HEK293 (cell line): ENCODE measurements at regions not wholly inside any gene's neighbourhood (a gene's known extent, or its start where the extent isn't known, plus 50 kb on each side); places are given as distances from the start of the nearest gene placed in this dataset.
A peak's percentile ranks its signal among the peaks of the same experiment; 100 is the strongest.

Source experiments
- CTCF ChIA-PET: fragments of 350-600 bp; formaldehyde crosslinking; extraction: SDS; loops from one replicate; lab custom pipeline; 2021; ENCODE audit warnings: antibody characterized with exemption; lab: Yijun Ruan, JAX
- POLR2A ChIA-PET: fragments of 300-600 bp; formaldehyde crosslinking; extraction: SDS; loops from one replicate; lab custom pipeline; 2020; ENCODE audit warnings: antibody characterized with exemption, inconsistent platforms; lab: Yijun Ruan, JAX
- H3K27ac ChIP-seq: fragments of 200-500 bp; sonication (Bioruptor generic); 2 replicates; pipeline ENCODE4 v1.5.1; 2014; ENCODE audit warnings: low read depth, low read length, control low read depth, inconsistent platforms; ENCODE audit errors: extremely low read depth
- H3K36me3 ChIP-seq, 2 experiments: fragments of 200-500 bp in 1 of 2; sonication (Bioruptor generic) in 1 of 2; 1 replicate in 1 of 2; 2 replicates in 1 of 2; pipeline ENCODE4 v1.5.1; 2014 to 2017; ENCODE audit warnings: inconsistent platforms in 2 of 2, low read length in 2 of 2; ENCODE audit not compliant: control insufficient read depth in 2 of 2, insufficient read depth in 1 of 2
- H3K4me1 ChIP-seq: fragments of 200-500 bp; sonication (Bioruptor generic); 2 replicates; pipeline ENCODE4 v1.5.1; 2014; ENCODE audit warnings: mild to moderate bottlenecking, low read length, inconsistent platforms; ENCODE audit not compliant: control insufficient read depth, insufficient read depth
- H3K4me3 ChIP-seq: 2 replicates; pipeline ENCODE4 v1.5.1; 2011; ENCODE audit warnings: low read depth, mild to moderate bottlenecking, control low read depth, low read length, moderate library complexity
- H3K9me3 ChIP-seq: fragments of 200-500 bp; sonication (Bioruptor generic); 2 replicates; pipeline ENCODE4 v1.5.1; 2014; ENCODE audit warnings: low read depth, low read length, inconsistent platforms; ENCODE audit not compliant: control insufficient read depth, insufficient read depth
- BCL11A ChIP-seq: fragments of 450-650 bp; formaldehyde crosslinking; IDR thresholded peaks from 2 replicates; pipeline ENCODE4 v1.5.1; 2016; ENCODE audit warnings: low read depth, missing biosample characterization, missing genetic modification characterization
- FEZF1 ChIP-seq: fragments of 450-650 bp; formaldehyde crosslinking; IDR thresholded peaks from 2 replicates; pipeline ENCODE4 v1.5.1; 2016; ENCODE audit warnings: missing biosample characterization, missing genetic modification characterization
- GLI4 ChIP-seq: fragments of 450-650 bp; formaldehyde crosslinking; IDR thresholded peaks from 2 replicates; pipeline ENCODE4 v1.5.1; 2016; ENCODE audit warnings: missing biosample characterization, missing genetic modification characterization
- PRDM1 ChIP-seq: fragments of 450-650 bp; formaldehyde crosslinking; IDR thresholded peaks from 2 replicates; pipeline ENCODE4; 2016; ENCODE audit warnings: missing biosample characterization, missing genetic modification characterization
- SP3 ChIP-seq: fragments of 450-650 bp; formaldehyde crosslinking; IDR thresholded peaks from 2 replicates; pipeline ENCODE4 v1.5.1; 2016; ENCODE audit warnings: missing biosample characterization, missing genetic modification characterization
- SP7 ChIP-seq: fragments of 450-650 bp; formaldehyde crosslinking; IDR thresholded peaks from 2 replicates; pipeline ENCODE4 v1.5.1; 2016; ENCODE audit warnings: missing biosample characterization, missing genetic modification characterization
- TCF7L2 ChIP-seq: IDR thresholded peaks from 2 replicates; pipeline ENCODE4 v1.6.1; 2011; ENCODE audit warnings: low read depth, mild to moderate bottlenecking, inconsistent platforms, low read length, moderate library complexity, borderline replicate concordance
- YY1 ChIP-seq: fragments of 450-650 bp; formaldehyde crosslinking; IDR thresholded peaks from 2 replicates; pipeline ENCODE4 v1.5.1; 2018; ENCODE audit warnings: missing biosample characterization, missing genetic modification characterization
- YY2 ChIP-seq: fragments of 450-650 bp; formaldehyde crosslinking; IDR thresholded peaks from 2 replicates; pipeline ENCODE4 v1.5.1; 2016; ENCODE audit warnings: missing biosample characterization, missing genetic modification characterization
- ZBTB10 ChIP-seq: fragments of 450-650 bp; formaldehyde crosslinking; IDR thresholded peaks from 2 replicates; pipeline ENCODE4 v1.5.1; 2016; ENCODE audit warnings: missing biosample characterization, missing genetic modification characterization
- ZBTB17 ChIP-seq: fragments of 450-650 bp; formaldehyde crosslinking; IDR thresholded peaks from 2 replicates; pipeline ENCODE4 v1.5.1; 2016; ENCODE audit warnings: missing biosample characterization, missing genetic modification characterization
- ZIC2 ChIP-seq: fragments of 450-650 bp; formaldehyde crosslinking; IDR thresholded peaks from 2 replicates; pipeline ENCODE4 v1.5.1; 2016; ENCODE audit warnings: missing biosample characterization, missing genetic modification characterization
- ZNF10 ChIP-seq: fragments of 450-650 bp; formaldehyde crosslinking; IDR thresholded peaks from 2 replicates; pipeline ENCODE4 v1.5.1; 2017; ENCODE audit warnings: missing biosample characterization, missing genetic modification characterization
- ZNF114 ChIP-seq: fragments of 450-650 bp; formaldehyde crosslinking; IDR thresholded peaks from 2 replicates; pipeline ENCODE4 v1.5.0; 2017; ENCODE audit warnings: missing biosample characterization, missing genetic modification characterization
- ZNF140 ChIP-seq: fragments of 450-650 bp; formaldehyde crosslinking; IDR thresholded peaks from 2 replicates; pipeline ENCODE4 v1.5.1; 2016; ENCODE audit warnings: missing biosample characterization, missing genetic modification characterization
- ZNF184 ChIP-seq: fragments of 450-650 bp; IDR thresholded peaks from 2 replicates; pipeline ENCODE4 v1.5.1; 2018; ENCODE audit warnings: missing biosample characterization, mild to moderate bottlenecking, missing genetic modification characterization
- ZNF2 ChIP-seq: fragments of 450-650 bp; formaldehyde crosslinking; IDR thresholded peaks from 2 replicates; pipeline ENCODE4 v1.5.1; 2016; ENCODE audit warnings: missing biosample characterization, missing genetic modification characterization
- ZNF239 ChIP-seq: fragments of 450-650 bp; formaldehyde crosslinking; IDR thresholded peaks from 2 replicates; pipeline ENCODE4 v1.5.1; 2016; ENCODE audit warnings: missing biosample characterization, missing genetic modification characterization
- ZNF302 ChIP-seq: fragments of 450-650 bp; formaldehyde crosslinking; IDR thresholded peaks from 2 replicates; pipeline ENCODE4 v1.5.1; 2016; ENCODE audit warnings: missing biosample characterization, missing genetic modification characterization, low read depth
- ZNF366 ChIP-seq: fragments of 450-650 bp; formaldehyde crosslinking; conservative IDR thresholded peaks from 2 replicates; pipeline ENCODE4 v1.5.1; 2016; ENCODE audit warnings: missing biosample characterization, missing genetic modification characterization
- ZNF423 ChIP-seq: fragments of 450-650 bp; formaldehyde crosslinking; IDR thresholded peaks from 2 replicates; pipeline ENCODE4 v1.5.1; 2016; ENCODE audit warnings: missing biosample characterization, missing genetic modification characterization
- ZNF548 ChIP-seq: fragments of 450-650 bp; formaldehyde crosslinking; IDR thresholded peaks from 2 replicates; pipeline ENCODE4 v1.5.1; 2016; ENCODE audit warnings: missing biosample characterization, missing genetic modification characterization
- ZNF658 ChIP-seq: fragments of 450-650 bp; formaldehyde crosslinking; IDR thresholded peaks from 2 replicates; pipeline ENCODE4; 2016; ENCODE audit warnings: missing biosample characterization, missing genetic modification characterization
- ZNF776 ChIP-seq: fragments of 450-650 bp; formaldehyde crosslinking; IDR thresholded peaks from 2 replicates; pipeline ENCODE4 v1.5.0; 2017; ENCODE audit warnings: missing biosample characterization, missing genetic modification characterization, borderline replicate concordance
- ZSCAN5A ChIP-seq: fragments of 450-650 bp; formaldehyde crosslinking; IDR thresholded peaks from 2 replicates; pipeline ENCODE4 v1.5.1; 2016; ENCODE audit warnings: missing biosample characterization, missing genetic modification characterization
- TF ChIP-seq, protein P1 (sequence below): fragments of 450-650 bp; formaldehyde crosslinking; IDR thresholded peaks from 2 replicates; pipeline ENCODE4 v1.5.1; 2016; ENCODE audit warnings: missing biosample characterization, missing genetic modification characterization
- TF ChIP-seq, protein P2 (sequence below): IDR thresholded peaks from 2 replicates; pipeline ENCODE4 v1.6.1; 2011; ENCODE audit warnings: mild to moderate bottlenecking, low read depth, low read length, borderline replicate concordance
- TF ChIP-seq, protein P3 (sequence below): fragments of 450-650 bp; formaldehyde crosslinking; IDR thresholded peaks from 2 replicates; pipeline ENCODE4 v1.5.1; 2016; ENCODE audit warnings: missing biosample characterization, missing genetic modification characterization

DNA sequence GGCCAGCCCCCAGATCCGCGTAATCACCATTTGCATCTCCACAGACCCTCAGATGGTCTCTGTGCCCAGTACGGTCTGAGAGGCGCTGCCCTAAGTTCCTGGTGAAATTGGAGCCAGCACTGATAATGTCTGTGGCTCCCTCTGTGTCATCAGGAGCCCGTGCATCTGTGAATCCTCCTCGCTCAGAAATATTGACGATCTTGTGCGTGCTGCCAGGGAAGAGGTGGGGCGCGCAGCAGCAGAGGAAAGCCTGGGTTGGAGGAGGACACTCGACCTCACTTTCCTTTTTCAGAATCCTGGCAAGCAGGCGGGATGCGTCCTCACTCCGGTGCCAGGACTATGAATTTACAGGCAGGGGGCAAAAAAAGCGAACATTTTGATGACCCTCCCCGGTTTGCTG, 686.1 kb upstream of the SALL3 start (continued):
- TF ChIP-seq ZSCAN5A (tag by site-specific recombination) = no peak

DNA sequence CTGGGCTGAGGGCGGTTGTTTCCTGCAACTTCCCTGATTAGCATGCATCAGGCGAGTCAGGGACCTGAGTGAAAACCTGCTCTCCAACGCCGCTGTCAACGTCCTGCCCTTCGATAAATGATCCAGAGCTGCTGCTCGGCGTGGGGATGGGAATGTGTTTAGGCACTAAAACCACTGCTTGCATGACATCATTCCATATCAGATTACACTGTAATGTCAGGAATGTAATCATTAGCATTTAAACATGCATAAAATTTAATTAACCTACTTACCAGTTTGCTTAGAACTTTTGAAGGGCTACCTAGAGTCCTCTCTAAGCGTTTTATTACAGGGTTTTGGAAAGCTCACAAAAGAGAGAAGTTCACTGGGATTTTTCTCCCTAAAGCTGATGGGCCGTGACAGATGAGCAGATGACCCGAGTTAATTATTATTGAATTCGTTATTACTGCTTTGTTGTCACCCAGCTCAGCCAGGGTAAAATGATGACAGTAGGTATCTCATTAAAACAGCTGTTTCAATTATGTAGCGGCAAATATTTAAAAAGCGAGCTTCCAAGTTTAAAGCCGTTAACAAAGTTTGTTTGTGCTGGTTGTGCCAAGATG, 685.6 kb upstream of the SALL3 start:
- H3K4me1 ChIP-seq = no peaks in the 10 kb centered on the region
- no peak overlapping the region for H3K27ac ChIP-seq
- H3K4me3 ChIP-seq = peak overlapping the region; percentile 32
- ChIA-PET POLR2A (interaction anchor here (0.7 kb wide), 1 partner anchor 203 kb away, joined by 3 read pairs; no protein-coding TSS in a partner anchor), CTCF (interaction anchor here (0.6 to 1.2 kb wide), 3 partner anchors 11 to 1020 kb away, joined by 3 read pairs; no protein-coding TSS in a partner anchor)
- H3K9me3 ChIP-seq = no peaks in the 10 kb centered on the region
- H3K36me3 ChIP-seq = no peaks in the 10 kb centered on the region
- TF ChIP-seq ZNF366 (tag by site-specific recombination) (peak; percentile 45), ZBTB10 (no peak), ZNF10 (tag by site-specific recombination) (no peak), ZNF184 (tag by site-specific recombination) (no peak), SP7 (tag by site-specific recombination) (peak; percentile 75), ZNF776 (tag by site-specific recombination) (no peak), TCF7L2 (0 out of 2 replicates have a peak, but pooled peaks have one; percentile 17)
- TF ChIP-seq, protein P1, sequence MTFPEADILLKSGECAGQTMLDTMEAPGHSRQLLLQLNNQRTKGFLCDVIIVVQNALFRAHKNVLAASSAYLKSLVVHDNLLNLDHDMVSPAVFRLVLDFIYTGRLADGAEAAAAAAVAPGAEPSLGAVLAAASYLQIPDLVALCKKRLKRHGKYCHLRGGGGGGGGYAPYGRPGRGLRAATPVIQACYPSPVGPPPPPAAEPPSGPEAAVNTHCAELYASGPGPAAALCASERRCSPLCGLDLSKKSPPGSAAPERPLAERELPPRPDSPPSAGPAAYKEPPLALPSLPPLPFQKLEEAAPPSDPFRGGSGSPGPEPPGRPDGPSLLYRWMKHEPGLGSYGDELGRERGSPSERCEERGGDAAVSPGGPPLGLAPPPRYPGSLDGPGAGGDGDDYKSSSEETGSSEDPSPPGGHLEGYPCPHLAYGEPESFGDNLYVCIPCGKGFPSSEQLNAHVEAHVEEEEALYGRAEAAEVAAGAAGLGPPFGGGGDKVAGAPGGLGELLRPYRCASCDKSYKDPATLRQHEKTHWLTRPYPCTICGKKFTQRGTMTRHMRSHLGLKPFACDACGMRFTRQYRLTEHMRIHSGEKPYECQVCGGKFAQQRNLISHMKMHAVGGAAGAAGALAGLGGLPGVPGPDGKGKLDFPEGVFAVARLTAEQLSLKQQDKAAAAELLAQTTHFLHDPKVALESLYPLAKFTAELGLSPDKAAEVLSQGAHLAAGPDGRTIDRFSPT (tag by site-specific recombination) = 0 out of 2 replicates have a peak, but pooled peaks have one; percentile 34

- Histone ChIP-seq H3K36me3 (no peaks in the 10 kb centered on the region), H3K9me3 (no peaks in the 10 kb centered on the region), H3K27ac (no peak overlapping the region), H3K4me3 (no peak overlapping the region), H3K4me1 (no peaks in the 10 kb centered on the region)
- ChIA-PET POLR2A (no interaction called here), CTCF (interaction anchor here (1.2 kb wide), 1 partner anchor 10 kb away, joined by 3 read pairs; no protein-coding TSS in a partner anchor)
- TF ChIP-seq, protein P2, sequence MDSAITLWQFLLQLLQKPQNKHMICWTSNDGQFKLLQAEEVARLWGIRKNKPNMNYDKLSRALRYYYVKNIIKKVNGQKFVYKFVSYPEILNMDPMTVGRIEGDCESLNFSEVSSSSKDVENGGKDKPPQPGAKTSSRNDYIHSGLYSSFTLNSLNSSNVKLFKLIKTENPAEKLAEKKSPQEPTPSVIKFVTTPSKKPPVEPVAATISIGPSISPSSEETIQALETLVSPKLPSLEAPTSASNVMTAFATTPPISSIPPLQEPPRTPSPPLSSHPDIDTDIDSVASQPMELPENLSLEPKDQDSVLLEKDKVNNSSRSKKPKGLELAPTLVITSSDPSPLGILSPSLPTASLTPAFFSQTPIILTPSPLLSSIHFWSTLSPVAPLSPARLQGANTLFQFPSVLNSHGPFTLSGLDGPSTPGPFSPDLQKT = no peak
- TF ChIP-seq SP3 (tag by site-specific recombination) = no peak
- TF ChIP-seq ZIC2 (tag by site-specific recombination) = no peak
- TF ChIP-seq YY2 = no peak
- no peak for TF ChIP-seq ZNF114 (tag by site-specific recombination)
- TF ChIP-seq YY1 (tag by site-specific recombination) = no peak
- no peak for TF ChIP-seq ZNF2
- TF ChIP-seq ZNF548 (tag by site-specific recombination) = no peak
- TF ChIP-seq ZBTB17 (tag by site-specific recombination) = no peak
- TF ChIP-seq ZNF302 (tag by site-specific recombination) = no peak
- TF ChIP-seq ZNF423 = no peak
- no peak for TF ChIP-seq GLI4 (tag by site-specific recombination)
- TF ChIP-seq ZNF140 (tag by site-specific recombination) = no peak
- no peak for TF ChIP-seq ZNF658 (tag by site-specific recombination)
- TF ChIP-seq ZNF239 (tag by site-specific recombination) = no peak
- TF ChIP-seq, protein P3, sequence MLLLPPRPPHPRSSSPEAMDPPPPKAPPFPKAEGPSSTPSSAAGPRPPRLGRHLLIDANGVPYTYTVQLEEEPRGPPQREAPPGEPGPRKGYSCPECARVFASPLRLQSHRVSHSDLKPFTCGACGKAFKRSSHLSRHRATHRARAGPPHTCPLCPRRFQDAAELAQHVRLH = no peak
- TF ChIP-seq BCL11A (tag by site-specific recombination) = no peak
- no peak for TF ChIP-seq FEZF1 (tag by site-specific recombination)
- TF ChIP-seq PRDM1 (tag by site-specific recombination) = no peak
Observed at GRCh38 chr18:78295262-78295661, 684.4 kb upstream of the SALL3 start.
